ENCODE measurements at regions not wholly inside any gene's neighbourhood (a gene's known extent, or its start where the extent isn't known, plus 50 kb on each side); places are given as distances from the start of the nearest gene placed in this dataset.

DNA sequence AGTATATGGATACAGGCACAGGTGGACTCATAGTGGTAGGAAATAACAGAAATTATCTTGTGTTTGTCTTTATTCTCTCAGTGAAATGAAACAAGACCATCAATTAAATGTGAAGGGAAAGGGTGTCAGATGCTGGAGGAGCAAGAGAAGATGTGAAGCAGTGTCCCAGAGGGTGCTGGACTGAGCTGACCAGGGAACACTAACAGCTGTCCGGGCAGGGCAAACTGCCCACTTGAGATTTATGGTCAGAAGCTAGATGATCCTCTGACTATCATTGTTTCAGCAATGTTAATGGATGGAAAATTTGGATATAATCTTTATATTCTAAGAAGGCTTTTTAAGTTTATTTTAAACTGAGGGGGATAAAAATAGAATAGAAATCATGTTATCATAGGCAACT is 267.2 kb upstream of the SLC7A11 start:
- no peak overlapping the region for H3K4me3 ChIP-seq (ENCODE audit: low read depth, low read length)
- no peak for DNase-seq (ENCODE audit: low read depth)
- no peak for TF ChIP-seq CTCF (IDR thresholded peaks at IDR 0.05; ENCODE audit: low read depth, low read length, missing control alignments)

- H3K4me3 ChIP-seq (ENCODE audit: low read depth, low read length): no peak overlapping the region
- no peak for DNase-seq (ENCODE audit: low read depth)
- TF ChIP-seq CTCF (IDR thresholded peaks at IDR 0.05; ENCODE audit: low read depth, low read length, missing control alignments): no peak
Observed at GRCh38 chr4:138507522-138507921, 265.4 kb upstream of the SLC7A11 start.

GRCh38 chr4:138501614-138502013 is 259.5 kb upstream of the SLC7A11 start:
- no peak overlapping the region for H3K4me3 ChIP-seq (ENCODE audit: low read depth, low read length)
- TF ChIP-seq CTCF (IDR thresholded peaks at IDR 0.05; ENCODE audit: low read depth, low read length, missing control alignments): no peak

GRCh38 chr4:138500869-138501268 is 258.7 kb upstream of the SLC7A11 start:
- TF ChIP-seq CTCF (IDR thresholded peaks at IDR 0.05; ENCODE audit: low read depth, low read length, missing control alignments): no peak
- no peak for DNase-seq (ENCODE audit: low read depth)
- no peak overlapping the region for H3K4me3 ChIP-seq (ENCODE audit: low read depth, low read length)

More at GRCh38 chr4:138501614-138502013, 259.5 kb upstream of the SLC7A11 start:
- DNase-seq (ENCODE audit: low read depth): no peak

GRCh38 chr4:138499627-138500026 is 257.5 kb upstream of the SLC7A11 start:
- no peak for TF ChIP-seq CTCF (IDR thresholded peaks at IDR 0.05; ENCODE audit: low read depth, low read length, missing control alignments)
- no peak for DNase-seq (ENCODE audit: low read depth)

DNA sequence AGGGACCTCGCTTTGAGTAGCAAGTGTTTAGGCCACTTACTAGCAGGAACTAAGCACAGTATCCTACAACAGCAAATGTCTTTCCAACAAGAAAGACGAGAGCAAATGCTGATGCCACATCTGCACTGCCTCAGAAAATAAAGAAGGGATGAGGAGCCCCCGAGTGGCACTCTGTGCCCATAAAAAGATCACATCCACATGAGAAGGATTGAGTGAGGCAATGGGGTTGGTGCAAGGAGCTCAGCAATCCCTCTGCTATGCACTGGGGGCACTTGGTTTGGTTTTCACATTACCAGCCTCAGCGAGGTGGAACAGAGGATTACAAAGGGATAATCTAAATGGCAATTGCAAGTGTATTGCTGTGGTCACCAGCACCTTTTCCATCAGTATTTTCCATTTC is 252.8 kb upstream of the SLC7A11 start:
- H3K4me3 ChIP-seq (ENCODE audit: low read depth, low read length): no peak overlapping the region
- TF ChIP-seq CTCF (IDR thresholded peaks at IDR 0.05; ENCODE audit: low read depth, low read length, missing control alignments): peak; percentile 10
- DNase-seq (ENCODE audit: low read depth): no peak

More at GRCh38 chr4:138499627-138500026, 257.5 kb upstream of the SLC7A11 start:
- no peak overlapping the region for H3K4me3 ChIP-seq (ENCODE audit: low read depth, low read length)

DNA sequence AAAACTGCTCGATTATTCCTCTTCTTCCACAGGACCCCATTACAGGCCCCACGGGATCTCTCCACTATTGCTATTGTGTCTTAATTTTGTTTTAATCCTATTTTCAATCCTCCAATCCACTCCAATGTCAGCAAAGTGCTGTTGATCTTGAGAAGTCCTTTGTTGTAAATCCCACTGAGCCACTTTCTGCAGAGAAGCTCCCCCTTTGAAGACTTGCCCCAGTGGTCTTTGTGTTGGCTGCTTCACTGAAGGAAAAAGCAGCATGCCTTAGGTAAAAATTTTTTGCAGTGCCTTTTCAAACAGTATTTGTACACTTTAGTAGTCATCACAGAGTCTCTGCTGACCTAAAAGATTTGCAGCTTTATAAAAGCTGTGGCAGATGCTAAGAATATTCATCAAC is 252.0 kb upstream of the SLC7A11 start:
- no peak for TF ChIP-seq CTCF (IDR thresholded peaks at IDR 0.05; ENCODE audit: low read depth, low read length, missing control alignments)
- no peak overlapping the region for H3K4me3 ChIP-seq (ENCODE audit: low read depth, low read length)
- no peak for DNase-seq (ENCODE audit: low read depth)

Measured in GM12864 (cell line).